Dedifferentiated amniotic fluid mesenchymal stem cell (primary cell): ENCODE measurements at regions not wholly inside any gene's neighbourhood (a gene's known extent, or its start where the extent isn't known, plus 50 kb on each side); places are given as distances from the start of the nearest gene placed in this dataset.
"Not testable (repeated sequence)": the region's sequence is repeated elsewhere in the genome, so short reads cannot be mapped to it uniquely, and the experiment has no call there.

Source experiments
- DNase-seq: peaks from one replicate; pipeline ENCODE4 v3.0.0-alpha.2; 2016; ENCODE audit errors: extremely low spot score

GRCh38 chr3:139238281-139239030 is 105.4 kb upstream of the MRPS22 start:
- no peak for DNase-seq

GRCh38 chr3:139239550-139239949 is 104.3 kb upstream of the MRPS22 start:
- DNase-seq: no peak

- DNase-seq: no peak
These were observed 102.0 kb upstream of the MRPS22 start for GRCh38 chr3:139241783-139242182.

GRCh38 chr3:139243710-139244109 is 100.1 kb upstream of the MRPS22 start:
- DNase-seq: no peak

- no peak for DNase-seq
These were observed 95.1 kb upstream of the MRPS22 start for GRCh38 chr3:139248593-139249255.

GRCh38 chr3:139251529-139251928 is 92.3 kb upstream of the MRPS22 start:
- DNase-seq: no peak

GRCh38 chr3:139252719-139253118 is 91.1 kb upstream of the MRPS22 start:
- DNase-seq: no peak

GRCh38 chr3:139258276-139258675 is 85.5 kb upstream of the MRPS22 start:
- DNase-seq: no peak

GRCh38 chr3:139259398-139259797 is 84.4 kb upstream of the MRPS22 start:
- DNase-seq: no peak

GRCh38 chr3:139260041-139260486 is 83.8 kb upstream of the MRPS22 start:
- DNase-seq: no peak

GRCh38 chr3:139260793-139261736 is 82.8 kb upstream of the MRPS22 start:
- DNase-seq: no peak

- DNase-seq: no peak
These were observed 81.8 kb upstream of the MRPS22 start for GRCh38 chr3:139261754-139262586.

GRCh38 chr3:139263798-139264197 is 80.0 kb upstream of the MRPS22 start:
- no peak for DNase-seq

GRCh38 chr3:139264375-139264774 is 79.4 kb upstream of the MRPS22 start:
- DNase-seq: no peak

- no peak for DNase-seq
These were observed 78.4 kb upstream of the MRPS22 start for GRCh38 chr3:139265131-139266016.

- DNase-seq: no peak
These were observed 76.2 kb upstream of the MRPS22 start for GRCh38 chr3:139267300-139268246.

GRCh38 chr3:139269984-139270383 is 73.8 kb upstream of the MRPS22 start:
- DNase-seq: no peak

GRCh38 chr3:139270652-139271051 is 73.2 kb upstream of the MRPS22 start:
- DNase-seq: not testable (repeated sequence)

GRCh38 chr3:139280027-139280671 is 63.7 kb upstream of the MRPS22 start:
- no peak for DNase-seq
